HFF-Myc (cell line): ENCODE measurements at regions not wholly inside any gene's neighbourhood (a gene's known extent, or its start where the extent isn't known, plus 50 kb on each side); places are given as distances from the start of the nearest gene placed in this dataset.
A peak's percentile ranks its signal among the peaks of the same experiment; 100 is the strongest.

ENCODE experiments used
- DNase-seq: peaks from one replicate; pipeline ENCODE4 v3.0.0-alpha.2; 2011; ENCODE audit warnings: low read depth; ENCODE audit errors: extremely low read depth
- H3K4me3 ChIP-seq: replicated peaks from 2 replicates; pipeline ENCODE4 v1.5.1; 2011; ENCODE audit warnings: low read depth, mild to moderate bottlenecking, control low read depth, low read length
- TF ChIP-seq, protein P1 (sequence below): IDR thresholded peaks from 2 replicates; pipeline ENCODE4 v1.5.1; 2012; ENCODE audit warnings: mild to moderate bottlenecking, low read depth, low read length, control low read depth; ENCODE audit errors: missing control alignments

DNA sequence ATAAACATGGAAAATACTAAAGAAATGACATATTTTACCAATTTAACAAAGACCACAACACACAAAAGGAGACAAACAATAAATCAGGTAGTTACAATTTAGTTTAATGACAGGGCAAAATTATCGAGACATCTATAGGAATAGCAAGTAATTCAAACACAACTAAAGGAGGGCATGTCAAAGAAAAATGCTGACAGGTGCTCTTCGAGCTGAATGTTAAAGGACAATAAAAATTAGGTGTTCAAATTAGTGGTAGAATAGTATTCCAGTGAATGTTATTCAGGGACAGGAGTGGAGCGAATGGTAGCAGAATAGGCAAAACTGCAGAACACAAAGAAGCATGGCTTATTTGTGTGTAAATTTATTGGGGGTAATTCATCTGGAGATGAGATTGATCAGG, 1004.3 kb upstream of the FBXO33 start:
- TF ChIP-seq, protein P1, sequence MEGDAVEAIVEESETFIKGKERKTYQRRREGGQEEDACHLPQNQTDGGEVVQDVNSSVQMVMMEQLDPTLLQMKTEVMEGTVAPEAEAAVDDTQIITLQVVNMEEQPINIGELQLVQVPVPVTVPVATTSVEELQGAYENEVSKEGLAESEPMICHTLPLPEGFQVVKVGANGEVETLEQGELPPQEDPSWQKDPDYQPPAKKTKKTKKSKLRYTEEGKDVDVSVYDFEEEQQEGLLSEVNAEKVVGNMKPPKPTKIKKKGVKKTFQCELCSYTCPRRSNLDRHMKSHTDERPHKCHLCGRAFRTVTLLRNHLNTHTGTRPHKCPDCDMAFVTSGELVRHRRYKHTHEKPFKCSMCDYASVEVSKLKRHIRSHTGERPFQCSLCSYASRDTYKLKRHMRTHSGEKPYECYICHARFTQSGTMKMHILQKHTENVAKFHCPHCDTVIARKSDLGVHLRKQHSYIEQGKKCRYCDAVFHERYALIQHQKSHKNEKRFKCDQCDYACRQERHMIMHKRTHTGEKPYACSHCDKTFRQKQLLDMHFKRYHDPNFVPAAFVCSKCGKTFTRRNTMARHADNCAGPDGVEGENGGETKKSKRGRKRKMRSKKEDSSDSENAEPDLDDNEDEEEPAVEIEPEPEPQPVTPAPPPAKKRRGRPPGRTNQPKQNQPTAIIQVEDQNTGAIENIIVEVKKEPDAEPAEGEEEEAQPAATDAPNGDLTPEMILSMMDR = no peak
- H3K4me3 ChIP-seq = no peak overlapping the region
- no peak for DNase-seq

DNA sequence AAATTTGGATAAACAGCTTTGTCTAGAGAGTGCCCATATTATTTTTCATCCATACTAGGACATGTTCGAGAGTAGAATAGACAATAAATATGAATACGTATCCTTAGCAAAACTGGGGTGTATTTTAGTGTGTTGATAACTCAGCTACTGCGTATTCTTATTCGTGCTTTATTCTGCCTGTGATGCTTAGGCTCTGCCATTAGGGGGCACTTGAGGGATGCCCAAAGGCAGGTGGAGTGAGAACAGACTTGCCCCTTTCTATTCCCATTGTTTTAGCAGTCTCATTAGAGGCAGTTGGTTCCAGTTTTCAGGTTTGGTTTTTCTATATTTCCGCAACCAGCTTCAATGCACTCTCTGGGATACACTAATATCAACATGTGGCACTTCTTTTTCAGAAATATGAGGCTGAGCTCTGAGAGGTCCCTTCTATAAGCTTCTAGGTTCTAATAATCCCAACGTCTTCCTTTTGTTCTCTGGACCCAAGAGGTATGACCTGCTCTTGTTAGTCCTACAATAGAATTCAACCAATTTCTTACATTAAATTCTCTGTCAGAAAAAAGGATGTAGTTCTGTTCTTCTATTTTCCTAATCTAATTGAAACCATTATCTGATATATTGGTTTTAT, 985.7 kb upstream of the FBXO33 start:
- no peak for DNase-seq
- no peak overlapping the region for H3K4me3 ChIP-seq
- TF ChIP-seq, protein P1 = peak; percentile 13

DNA sequence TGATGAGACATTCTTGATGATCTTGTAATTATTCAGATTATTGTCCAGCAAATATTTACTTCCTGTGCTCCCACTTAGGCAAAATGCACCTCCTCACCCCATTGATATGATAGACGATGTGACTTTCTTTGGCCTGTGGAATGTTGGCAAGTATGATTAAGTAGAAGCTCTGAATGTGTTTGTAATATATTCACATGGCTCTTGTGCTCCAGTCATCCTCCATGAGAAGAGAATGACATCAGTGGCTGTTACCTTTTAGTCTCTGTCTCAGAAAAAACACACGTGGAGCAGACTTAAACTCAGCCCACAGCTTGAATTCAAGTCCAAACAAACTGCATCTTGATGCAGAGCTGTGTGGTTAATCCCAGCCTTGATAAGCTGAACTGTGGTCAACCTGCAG, 984.3 kb upstream of the FBXO33 start:
- TF ChIP-seq, protein P1 = no peak
- no peak overlapping the region for H3K4me3 ChIP-seq
- no peak for DNase-seq

DNA sequence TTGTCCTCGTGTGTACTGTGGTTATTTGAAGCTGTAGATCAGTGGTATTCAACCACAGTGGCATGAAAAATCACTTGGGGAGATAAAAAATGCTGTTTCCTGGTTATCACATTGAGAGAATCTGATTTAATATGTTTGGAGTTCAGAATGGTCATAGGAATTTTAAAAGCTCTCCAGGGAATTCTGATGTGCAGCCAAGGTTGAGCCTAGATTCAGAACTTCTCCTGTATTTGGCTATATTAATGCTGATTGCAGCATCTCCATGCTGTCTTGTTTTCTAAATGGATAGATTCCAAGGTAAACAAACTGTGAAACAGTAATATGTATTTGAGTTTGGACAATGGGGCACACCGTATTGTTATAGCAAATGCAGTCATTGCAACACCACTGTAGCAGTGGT, 982.2 kb upstream of the FBXO33 start:
- TF ChIP-seq, protein P1 = no peak
- DNase-seq = no peak
- no peak overlapping the region for H3K4me3 ChIP-seq

DNA sequence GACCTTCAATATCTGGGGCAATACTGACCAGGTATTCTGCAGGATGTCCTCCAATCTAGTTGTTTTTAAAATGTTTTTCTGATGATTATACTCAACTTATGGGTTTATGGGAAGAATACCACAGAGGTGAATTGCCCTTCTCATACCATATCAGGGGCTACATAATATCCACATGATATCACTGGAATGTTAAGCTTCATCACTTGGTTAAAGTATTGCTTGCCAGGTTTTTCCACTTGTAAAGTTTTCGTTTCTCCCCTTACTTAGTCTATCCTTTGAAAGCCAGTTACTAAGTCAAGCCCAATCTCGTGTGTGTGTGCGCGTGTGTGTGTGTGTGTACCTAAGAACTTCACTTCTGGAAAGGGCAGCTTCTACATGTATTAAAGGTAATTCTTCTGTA, 980.9 kb upstream of the FBXO33 start:
- TF ChIP-seq, protein P1 = no peak
- DNase-seq = no peak
- H3K4me3 ChIP-seq = no peak overlapping the region

DNA sequence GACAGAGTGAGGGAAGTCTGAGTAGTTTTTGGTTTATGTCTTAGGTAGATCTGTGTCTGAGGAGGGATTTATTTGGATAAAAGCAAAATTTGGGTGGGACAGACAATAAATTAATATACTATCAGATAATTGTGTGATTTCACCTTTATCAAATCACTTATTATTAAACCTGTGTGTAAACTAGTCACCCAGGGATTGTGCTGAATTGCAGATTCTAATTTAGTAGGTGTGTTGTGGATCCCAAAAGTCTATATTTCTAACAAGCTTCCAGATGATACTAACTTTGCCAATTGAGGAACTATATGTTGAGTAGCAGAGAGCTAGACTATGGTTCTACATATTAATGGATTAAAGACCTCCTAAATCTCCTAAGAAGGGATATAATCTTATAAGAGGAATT, 978.5 kb upstream of the FBXO33 start:
- no peak for DNase-seq
- no peak overlapping the region for H3K4me3 ChIP-seq
- TF ChIP-seq, protein P1 = no peak

DNA sequence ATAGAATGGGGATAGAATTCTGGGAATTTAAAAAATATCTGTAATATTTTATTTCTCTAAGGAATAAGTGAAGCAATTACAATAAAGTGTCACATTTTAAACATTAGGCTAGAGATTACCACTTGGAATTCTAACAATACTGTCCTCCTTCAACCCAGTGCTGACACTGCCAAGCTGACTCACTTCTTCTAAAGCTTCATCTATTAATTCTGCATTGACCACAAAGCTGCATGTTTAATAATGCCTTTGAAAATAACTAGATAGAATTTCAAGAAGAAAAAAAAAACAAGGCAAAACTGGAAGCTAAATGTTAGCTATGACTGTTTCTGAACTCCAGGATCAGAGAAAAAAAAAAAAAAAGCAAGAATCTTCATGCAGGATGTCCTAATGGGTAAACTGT, 970.7 kb upstream of the FBXO33 start:
- TF ChIP-seq, protein P1 = no peak
- DNase-seq = no peak

More for the DNA sequence above, 970.7 kb upstream of the FBXO33 start:
- no peak overlapping the region for H3K4me3 ChIP-seq
